Esophagus muscularis mucosa (tissue), 4 donors: ENCODE measurements at regions not wholly inside any gene's neighbourhood (a gene's known extent, or its start where the extent isn't known, plus 50 kb on each side); places are given as distances from the start of the nearest gene placed in this dataset.

ENCODE experiments used
- DNase-seq: peaks from one replicate; pipeline ENCODE4 v3.0.0-alpha.2; 2017; ENCODE audit errors: extremely low spot score
- H3K27ac ChIP-seq, 4 donors: fragments of 200-600 bp; sonication (generic); replicated peaks in 1 of 4; 1 replicate in 3 of 4; 2 replicates in 1 of 4; pipeline ENCODE4 v1.5.1; 2016 to 2019; ENCODE audit warnings: mild to moderate bottlenecking in 1 of 4
- H3K27me3 ChIP-seq, 4 donors: fragments of 200-600 bp; sonication (generic); one replicate each; pipeline versions ENCODE4 v1.5.1 to v1.6.0; 2016 to 2019
- H3K36me3 ChIP-seq, 4 donors: fragments of 200-600 bp; sonication (generic); one replicate each; pipeline ENCODE4 v1.5.1; 2016 to 2019
- H3K4me1 ChIP-seq, 4 donors: fragments of 200-600 bp; sonication (generic); one replicate each; pipeline ENCODE4 v1.5.1; 2016 to 2019
- H3K4me3 ChIP-seq, 4 donors: fragments of 200-600 bp; sonication (generic); 1 replicate in 2 of 4; 2 replicates in 2 of 4; pipeline ENCODE4 v1.5.1; 2016 to 2019; ENCODE audit warnings: mild to moderate bottlenecking in 4 of 4, moderate library complexity in 1 of 4
- H3K9me3 ChIP-seq, 4 donors: fragments of 200-600 bp; sonication (generic); 1 replicate in 3 of 4; 2 replicates in 1 of 4; pipeline ENCODE4 v1.5.1; 2016 to 2019
- EP300 ChIP-seq: sonication (generic); formaldehyde crosslinking; IDR thresholded peaks from one replicate; pipeline ENCODE4 v1.6.1; 2017; ENCODE audit warnings: antibody characterized with exemption
- POLR2A ChIP-seq: fragments of 450-650 bp; IDR thresholded peaks from one replicate; pipeline ENCODE4 v1.6.1; 2017; ENCODE audit warnings: antibody characterized with exemption, moderate library complexity, mild to moderate bottlenecking, low read depth
- POLR2AphosphoS5 ChIP-seq, 2 donors: sonication (generic); formaldehyde crosslinking; IDR thresholded peaks; one replicate each; pipeline ENCODE4 v1.6.1; 2017; ENCODE audit warnings: antibody characterized with exemption in 2 of 2
- WGBS: methylation state at CpG from one replicate; pipeline ENCODE4 v1.1.5; 2018; 5-methylcytosine and 5-hydroxymethylcytosine counted together
- intact Hi-C: fragments of 100-400 bp; cut with DNase I; formaldehyde crosslinking; loops from one replicate; pipeline ENCODE4 v1.15.1; 2023
- TF ChIP-seq, protein P1 (sequence below), 3 experiments: fragments of 200-600 bp in 2 of 3; fragments of 450-650 bp in 1 of 3; sonication (generic) in 2 of 3; IDR thresholded peaks; one replicate each; pipeline ENCODE4 v1.5.1; 2017 to 2019; ENCODE audit warnings: antibody characterized with exemption in 3 of 3, mild to moderate bottlenecking in 2 of 3, moderate library complexity in 1 of 3

- no peak for DNase-seq
- intact Hi-C loops: no loop called here
- H3K27me3 ChIP-seq: no peaks in the 10 kb centered on the region
- H3K27ac ChIP-seq: no peak overlapping the region
- H3K36me3 ChIP-seq: no peaks in the 10 kb centered on the region
- no peaks in the 10 kb centered on the region for H3K9me3 ChIP-seq
- no peaks in the 10 kb centered on the region for H3K4me1 ChIP-seq
- TF ChIP-seq POLR2A (no peak), POLR2AphosphoS5 (IDR thresholded peaks at IDR 0.05) (no peak), EP300 (no peak)
- TF ChIP-seq, protein P1, sequence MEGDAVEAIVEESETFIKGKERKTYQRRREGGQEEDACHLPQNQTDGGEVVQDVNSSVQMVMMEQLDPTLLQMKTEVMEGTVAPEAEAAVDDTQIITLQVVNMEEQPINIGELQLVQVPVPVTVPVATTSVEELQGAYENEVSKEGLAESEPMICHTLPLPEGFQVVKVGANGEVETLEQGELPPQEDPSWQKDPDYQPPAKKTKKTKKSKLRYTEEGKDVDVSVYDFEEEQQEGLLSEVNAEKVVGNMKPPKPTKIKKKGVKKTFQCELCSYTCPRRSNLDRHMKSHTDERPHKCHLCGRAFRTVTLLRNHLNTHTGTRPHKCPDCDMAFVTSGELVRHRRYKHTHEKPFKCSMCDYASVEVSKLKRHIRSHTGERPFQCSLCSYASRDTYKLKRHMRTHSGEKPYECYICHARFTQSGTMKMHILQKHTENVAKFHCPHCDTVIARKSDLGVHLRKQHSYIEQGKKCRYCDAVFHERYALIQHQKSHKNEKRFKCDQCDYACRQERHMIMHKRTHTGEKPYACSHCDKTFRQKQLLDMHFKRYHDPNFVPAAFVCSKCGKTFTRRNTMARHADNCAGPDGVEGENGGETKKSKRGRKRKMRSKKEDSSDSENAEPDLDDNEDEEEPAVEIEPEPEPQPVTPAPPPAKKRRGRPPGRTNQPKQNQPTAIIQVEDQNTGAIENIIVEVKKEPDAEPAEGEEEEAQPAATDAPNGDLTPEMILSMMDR (IDR thresholded peaks at IDR 0.05): no peak
- H3K4me3 ChIP-seq: no peak overlapping the region
- 66% methylated on average over 2 of the region's 2 CpGs for WGBS
Measured at GRCh38 chr3:18734309-18734708, 309.2 kb upstream of the SATB1 start.

DNA sequence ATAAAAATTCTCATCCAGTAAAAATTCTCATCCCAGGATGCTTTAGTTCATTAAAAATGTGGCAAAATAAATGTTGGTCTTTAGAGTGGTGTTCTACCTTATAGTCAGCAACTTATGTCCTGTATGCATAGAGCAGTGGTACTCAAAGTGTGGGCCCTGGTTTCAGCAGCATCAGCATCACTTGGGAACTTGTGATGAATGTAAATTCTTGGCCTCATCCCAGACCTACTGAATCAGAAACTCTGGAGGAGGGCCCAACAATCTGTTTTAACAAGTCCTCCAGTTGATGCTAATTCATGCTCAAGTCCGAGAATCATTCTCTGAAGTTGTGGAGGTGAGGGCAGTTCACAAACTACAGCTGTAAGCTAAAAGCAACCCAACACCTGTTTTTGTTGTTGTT, 307.3 kb upstream of the SATB1 start:
- Histone ChIP-seq H3K4me1 (no peaks in the 10 kb centered on the region), H3K9me3 (no peaks in the 10 kb centered on the region), H3K36me3 (no peaks in the 10 kb centered on the region), H3K4me3 (no peak overlapping the region), H3K27ac (no peak overlapping the region), H3K27me3 (no peaks in the 10 kb centered on the region)
- TF ChIP-seq EP300: no peak
- TF ChIP-seq, protein P1 (IDR thresholded peaks at IDR 0.05): no peak
- TF ChIP-seq POLR2AphosphoS5 (IDR thresholded peaks at IDR 0.05): no peak
- WGBS: 47% methylated on average over 1 of the region's 1 CpG
- intact Hi-C loops: no loop called here
- DNase-seq: no peak

GRCh38 chr3:18730491-18730890, 305.4 kb upstream of the SATB1 start:
- TF ChIP-seq, protein P1 (IDR thresholded peaks at IDR 0.05): no peak
- TF ChIP-seq POLR2A (no peak), POLR2AphosphoS5 (IDR thresholded peaks at IDR 0.05) (no peak), EP300 (no peak)
- WGBS: 80% methylated on average over 2 of the region's 2 CpGs

GRCh38 chr3:18729671-18730070, 304.5 kb upstream of the SATB1 start:
- intact Hi-C loops: no loop called here
- H3K4me3 ChIP-seq: no peak overlapping the region
- H3K4me1 ChIP-seq: no peaks in the 10 kb centered on the region

More at GRCh38 chr3:18730491-18730890, 305.4 kb upstream of the SATB1 start:
- no peak overlapping the region for H3K27ac ChIP-seq
- H3K36me3 ChIP-seq: no peaks in the 10 kb centered on the region
- H3K27me3 ChIP-seq: no peaks in the 10 kb centered on the region
- intact Hi-C loops: no loop called here
- no peak overlapping the region for H3K4me3 ChIP-seq
- DNase-seq: no peak
- no peaks in the 10 kb centered on the region for H3K9me3 ChIP-seq
- no peaks in the 10 kb centered on the region for H3K4me1 ChIP-seq

More at GRCh38 chr3:18729671-18730070, 304.5 kb upstream of the SATB1 start:
- WGBS: 90% methylated on average over 1 of the region's 1 CpG
- Histone ChIP-seq H3K27me3 (no peaks in the 10 kb centered on the region), H3K36me3 (no peaks in the 10 kb centered on the region), H3K9me3 (no peaks in the 10 kb centered on the region), H3K27ac (no peak overlapping the region)
- TF ChIP-seq POLR2AphosphoS5 (IDR thresholded peaks at IDR 0.05) (no peak), POLR2A (no peak), EP300 (no peak)
- TF ChIP-seq, protein P1 (IDR thresholded peaks at IDR 0.05): no peak
- no peak for DNase-seq
